Stimulated activated CD4-positive, alpha-beta T cell treated with anti-CD3 and anti-CD28 coated beads, Interleukin-1b, Interleukin-23, amount 100 ng/mL, for 48 hours (primary cell): ENCODE measurements at regions not wholly inside any gene's neighbourhood (a gene's known extent, or its start where the extent isn't known, plus 50 kb on each side); places are given as distances from the start of the nearest gene placed in this dataset.

Experiments used
- DNase-seq: peaks from one replicate; pipeline ENCODE4 v3.0.0-alpha.2; 2020

GRCh38 chr1:56180520-56181190, 398.7 kb downstream of the PLPP3 start:
- DNase-seq = no peak

- DNase-seq = no peak
Measured at GRCh38 chr1:56179543-56179942, 399.8 kb downstream of the PLPP3 start.

DNA sequence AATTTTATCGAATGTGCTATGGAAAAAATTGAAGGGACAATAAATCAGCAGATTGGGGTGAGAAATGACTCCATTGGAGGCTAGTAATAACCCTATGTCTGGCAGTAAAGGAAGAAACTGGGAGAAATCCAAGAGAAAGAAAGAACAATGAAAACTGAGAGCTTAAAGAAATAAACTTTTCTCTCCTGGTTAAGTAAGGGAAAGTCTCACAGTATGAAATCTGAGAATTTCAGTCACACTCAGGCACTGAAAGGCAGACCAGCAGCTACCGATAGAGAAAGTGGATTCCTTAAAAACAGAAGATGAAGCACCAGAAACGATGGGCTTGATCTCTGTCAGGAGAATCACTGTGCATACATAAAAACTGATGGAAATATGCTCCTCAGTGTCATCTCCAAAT, 404.2 kb downstream of the PLPP3 start:
- no peak for DNase-seq

- no peak for DNase-seq
Measured at GRCh38 chr1:56174176-56174885, 405.0 kb downstream of the PLPP3 start.

DNA sequence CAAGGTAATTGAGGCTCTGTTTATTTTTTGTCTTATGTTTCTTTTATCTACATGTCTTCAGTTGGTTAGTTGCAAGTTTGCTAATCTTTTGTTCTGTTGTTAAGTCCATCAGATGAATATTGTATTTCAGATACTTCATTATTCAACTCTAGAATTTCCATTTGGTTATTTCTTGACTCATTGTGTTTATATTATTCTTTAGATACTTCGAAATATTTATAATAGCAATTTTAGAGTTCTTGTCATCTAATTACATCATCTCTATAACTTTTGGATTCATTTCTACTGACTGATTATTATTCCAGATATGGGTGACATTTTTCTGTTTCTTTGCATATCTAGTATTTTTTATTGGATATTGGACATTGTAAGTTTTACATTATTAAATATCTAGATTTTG, 405.6 kb downstream of the PLPP3 start:
- no peak for DNase-seq

GRCh38 chr1:56171670-56172069, 407.7 kb downstream of the PLPP3 start:
- DNase-seq = no peak

GRCh38 chr1:56170784-56171320, 408.5 kb downstream of the PLPP3 start:
- DNase-seq = no peak

DNA sequence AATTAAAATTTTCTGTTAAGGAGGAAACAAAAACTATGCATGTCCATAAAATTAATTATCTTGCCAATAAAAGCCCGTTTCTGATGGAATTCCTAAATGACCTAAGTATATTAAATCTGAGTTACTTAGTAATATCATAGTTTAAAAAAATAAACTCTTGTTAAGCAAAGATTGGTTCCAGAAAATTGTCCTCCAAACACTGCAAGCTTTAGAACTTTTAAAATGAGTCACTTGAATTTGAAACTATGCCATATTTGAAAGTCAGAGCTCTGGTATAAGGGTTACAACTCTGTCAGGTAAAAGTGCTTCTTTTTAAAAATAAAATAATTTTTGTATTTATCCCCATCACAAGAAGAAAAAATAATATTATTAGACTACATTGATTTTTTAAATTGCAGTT, 409.5 kb downstream of the PLPP3 start:
- no peak for DNase-seq

DNA sequence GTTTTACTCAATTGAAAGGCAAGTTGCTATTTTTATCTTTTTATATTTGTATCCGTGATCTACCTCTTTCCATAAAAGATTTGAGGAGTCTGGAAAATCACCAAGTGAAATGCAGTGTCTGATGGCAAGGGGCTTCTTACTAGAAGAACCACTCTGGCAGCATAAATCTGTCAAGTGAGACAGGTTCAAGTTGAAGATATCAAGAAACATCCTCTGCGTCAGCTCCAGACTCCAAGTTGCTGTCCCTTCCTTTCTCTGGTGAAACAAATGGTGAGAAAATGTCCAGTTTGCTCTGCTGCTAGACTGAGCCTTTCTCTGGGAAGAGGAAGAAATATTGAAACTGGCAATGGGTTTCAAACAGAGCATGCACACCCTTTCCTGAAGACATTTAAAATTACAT, 411.2 kb downstream of the PLPP3 start:
- no peak for DNase-seq

DNA sequence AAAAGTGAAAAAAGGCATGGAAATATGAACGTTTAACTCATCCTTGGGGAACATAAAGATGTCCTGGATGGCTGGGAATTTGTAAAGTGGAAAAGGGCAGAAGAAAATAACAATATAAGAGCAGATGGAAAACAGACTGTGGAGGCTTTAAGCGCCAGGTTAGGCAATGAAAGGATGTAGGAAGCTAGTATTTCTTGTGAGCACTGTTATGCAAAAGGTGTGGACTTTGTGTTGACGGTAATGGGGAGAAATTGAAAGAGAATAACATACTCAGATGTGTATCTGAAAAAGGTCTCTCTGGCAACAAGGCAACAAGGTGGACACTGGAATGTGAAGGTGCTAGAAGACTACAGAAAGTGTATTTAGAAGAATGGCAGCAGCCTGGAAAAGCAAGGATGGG, 411.8 kb downstream of the PLPP3 start:
- no peak for DNase-seq

GRCh38 chr1:56160773-56161315, 418.5 kb downstream of the PLPP3 start:
- no peak for DNase-seq

GRCh38 chr1:56156971-56157876, 422.1 kb downstream of the PLPP3 start:
- DNase-seq = no peak

- no peak for DNase-seq
Measured at GRCh38 chr1:56153276-56153675, 426.1 kb downstream of the PLPP3 start.

- no peak for DNase-seq
Measured at GRCh38 chr1:56152635-56153034, 426.7 kb downstream of the PLPP3 start.

DNA sequence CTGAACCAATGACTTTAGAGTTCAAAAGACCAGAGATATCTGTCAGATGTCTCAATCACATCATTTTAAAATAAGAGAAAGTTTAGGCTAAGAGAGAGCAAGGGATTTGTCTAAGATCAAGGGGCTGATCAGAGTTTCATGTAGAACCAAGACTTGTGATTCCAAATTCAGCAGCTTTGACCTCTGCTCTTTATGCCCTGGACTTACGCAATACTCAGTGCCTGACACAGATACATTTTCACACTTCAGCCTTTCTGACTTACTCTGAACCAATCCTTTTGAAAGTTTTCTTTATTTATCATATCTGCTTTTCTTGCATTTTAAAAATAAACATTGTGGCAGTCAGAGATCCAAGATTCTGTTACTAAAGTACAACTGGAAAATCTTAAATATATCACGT, 428.0 kb downstream of the PLPP3 start:
- DNase-seq = no peak

DNA sequence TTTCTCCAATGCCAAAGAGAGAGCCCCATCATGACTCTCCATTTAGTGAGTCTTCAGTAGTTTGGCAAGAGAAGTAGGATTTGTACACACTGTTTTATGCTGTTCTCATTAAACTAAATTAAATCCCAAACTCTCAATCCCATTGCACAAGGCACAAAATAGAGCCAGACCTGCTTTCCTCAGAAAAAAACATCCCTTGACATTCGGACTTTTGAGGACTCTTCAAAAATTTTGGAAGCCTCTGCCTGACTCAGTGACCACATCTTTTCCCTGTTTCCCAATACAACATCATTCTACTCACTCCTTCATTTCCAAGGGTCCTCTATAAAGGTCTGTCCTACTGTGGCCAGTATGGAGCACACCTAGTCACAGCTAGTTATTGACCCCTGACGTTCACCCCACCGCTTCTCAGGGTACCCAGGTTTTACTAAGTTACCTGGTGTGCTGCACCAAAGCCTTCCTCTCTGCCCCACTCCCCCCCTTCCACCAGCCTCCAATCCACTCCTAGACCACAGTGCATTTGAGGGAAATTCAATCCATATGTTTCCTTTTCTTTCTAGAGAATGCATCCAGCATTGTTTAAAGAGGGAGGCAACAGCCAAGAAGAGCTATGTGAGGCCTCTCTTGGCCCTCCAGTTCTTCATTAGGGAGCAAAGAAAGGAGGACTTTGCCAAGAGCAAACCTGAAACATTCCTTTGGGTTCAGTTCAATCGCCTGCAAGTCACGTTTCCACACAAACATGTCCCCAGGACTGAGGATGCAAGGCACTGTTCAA, 428.7 kb downstream of the PLPP3 start:
- no peak for DNase-seq

GRCh38 chr1:56149761-56150160, 429.6 kb downstream of the PLPP3 start:
- no peak for DNase-seq

- DNase-seq = no peak
Measured at GRCh38 chr1:56148326-56149193, 430.8 kb downstream of the PLPP3 start.

DNA sequence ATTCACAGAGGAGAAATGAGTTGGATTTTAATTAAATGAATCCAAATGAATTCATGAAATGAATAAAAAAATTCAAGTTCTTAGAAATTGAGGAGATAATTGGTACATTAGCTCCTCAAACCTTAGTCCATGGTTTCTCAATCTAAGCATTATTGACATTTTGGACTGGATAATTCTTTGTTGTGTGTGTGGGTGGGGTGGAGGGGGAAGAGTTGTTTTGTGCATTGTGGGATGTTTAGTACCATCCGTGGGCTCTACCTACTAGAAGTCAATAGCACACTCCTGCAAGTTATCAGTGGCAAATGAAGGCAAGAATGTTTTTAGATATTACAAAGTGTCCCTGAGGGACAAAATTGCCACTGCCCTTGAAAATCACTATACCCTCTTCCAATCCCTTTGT, 431.9 kb downstream of the PLPP3 start:
- no peak for DNase-seq

GRCh38 chr1:56147034-56147433, 432.3 kb downstream of the PLPP3 start:
- no peak for DNase-seq

DNA sequence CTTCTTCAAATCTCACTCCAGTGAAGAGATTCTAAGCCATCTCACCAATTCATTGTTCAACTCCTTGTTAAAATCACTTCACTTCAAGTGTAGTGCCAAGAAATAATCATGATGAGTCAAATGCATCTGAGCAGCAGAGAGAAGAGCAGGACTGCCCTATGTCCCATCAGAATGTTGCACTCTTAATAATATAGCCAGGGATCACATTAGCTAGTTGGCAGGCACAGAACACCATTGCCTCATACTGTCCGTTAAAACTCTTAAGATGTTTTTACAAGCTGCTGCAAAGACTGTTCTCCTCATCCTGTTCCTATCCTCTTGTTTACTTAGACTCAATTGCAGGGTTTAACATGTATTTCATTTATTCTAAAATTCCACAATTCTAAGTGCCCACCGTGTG, 432.9 kb downstream of the PLPP3 start:
- DNase-seq = no peak
